ENCODE measurements at regions not wholly inside any gene's neighbourhood (a gene's known extent, or its start where the extent isn't known, plus 50 kb on each side); places are given as distances from the start of the nearest gene placed in this dataset.

GRCh38 chr15:98268163-98268562, 307.7 kb downstream of the ARRDC4 start:
- Histone ChIP-seq H3K36me3 (ENCODE audit: insufficient read depth in 1 of 2, low read depth in 1 of 2) (no peaks in the 10 kb centered on the region), H3K4me1 (no peaks in the 10 kb centered on the region), H3K27ac (no peak overlapping the region), H3K4me3 (no peak overlapping the region), H3K9me3 (peaks cover 9% of the 10 kb centered on the region), H3K27me3 (ENCODE audit: insufficient read depth in 3 of 3, low read length in 2 of 3) (no peaks in the 10 kb centered on the region)
- TF ChIP-seq CTCF (IDR thresholded peaks at IDR 0.05) = no peak
- ATAC-seq (no peak), DNase-seq (no peak)
- intact Hi-C loops (cut with DNase I) = no loop called here
- WGBS, 3 donors = 89 to 92% (median 89%) methylated on average over 10 of the region's 10 CpGs

GRCh38 chr15:98272625-98273024, 312.1 kb downstream of the ARRDC4 start:
- no peaks in the 10 kb centered on the region for H3K4me1 ChIP-seq
- no peak for ATAC-seq
- intact Hi-C loops (cut with DNase I) = no loop called here
- no peaks in the 10 kb centered on the region for H3K36me3 ChIP-seq (ENCODE audit: insufficient read depth in 1 of 2, low read depth in 1 of 2)
- H3K27me3 ChIP-seq (ENCODE audit: insufficient read depth in 3 of 3, low read length in 2 of 3) = peaks cover 0 to under 1% (median 0%) of the 10 kb centered on the region in 3 donors
- peaks cover 9% of the 10 kb centered on the region for H3K9me3 ChIP-seq
- no peak for DNase-seq
- H3K27ac ChIP-seq = no peak overlapping the region
- H3K4me3 ChIP-seq = no peak overlapping the region
- no peak for TF ChIP-seq CTCF (IDR thresholded peaks at IDR 0.05)
- WGBS, 3 donors = 58 to 78% (median 78%) methylated on average over 4 of the region's 4 CpGs

- no peak for DNase-seq
- 54 to 75% (median 56%) methylated on average over 3 of the region's 3 CpGs for WGBS, 3 donors
Observed at GRCh38 chr15:98276018-98276417, 315.5 kb downstream of the ARRDC4 start.

GRCh38 chr15:98277602-98278001, 317.1 kb downstream of the ARRDC4 start:
- no peaks in the 10 kb centered on the region for H3K9me3 ChIP-seq
- no peaks in the 10 kb centered on the region for H3K36me3 ChIP-seq (ENCODE audit: insufficient read depth in 1 of 2, low read depth in 1 of 2)
- DNase-seq (no peak), ATAC-seq (no peak)
- H3K4me1 ChIP-seq = no peaks in the 10 kb centered on the region
- no peak for TF ChIP-seq CTCF (IDR thresholded peaks at IDR 0.05)
- WGBS, 3 donors = 64 to 78% (median 70%) methylated on average over 6 of the region's 6 CpGs
- H3K27ac ChIP-seq = no peak overlapping the region
- H3K27me3 ChIP-seq (ENCODE audit: insufficient read depth in 3 of 3, low read length in 2 of 3) = peaks cover 0 to 3% (median 0%) of the 10 kb centered on the region in 3 donors
- H3K4me3 ChIP-seq = no peak overlapping the region
- intact Hi-C loops (cut with DNase I) = no loop called here

More at GRCh38 chr15:98276018-98276417, 315.5 kb downstream of the ARRDC4 start:
- no peak overlapping the region for H3K27ac ChIP-seq
- ATAC-seq = no peak
- no peaks in the 10 kb centered on the region for H3K9me3 ChIP-seq
- peaks cover 0 to 2% (median 0%) of the 10 kb centered on the region in 3 donors for H3K27me3 ChIP-seq (ENCODE audit: insufficient read depth in 3 of 3, low read length in 2 of 3)
- H3K36me3 ChIP-seq (ENCODE audit: insufficient read depth in 1 of 2, low read depth in 1 of 2) = no peaks in the 10 kb centered on the region
- no peak for TF ChIP-seq CTCF (IDR thresholded peaks at IDR 0.05)
- no peaks in the 10 kb centered on the region for H3K4me1 ChIP-seq
- H3K4me3 ChIP-seq = no peak overlapping the region
- intact Hi-C loops (cut with DNase I) = no loop called here

- ATAC-seq = no peak
- no peaks in the 10 kb centered on the region for H3K36me3 ChIP-seq (ENCODE audit: insufficient read depth in 1 of 2, low read depth in 1 of 2)
- H3K9me3 ChIP-seq = no peaks in the 10 kb centered on the region
- no peak for DNase-seq
- H3K27ac ChIP-seq = no peak overlapping the region
- intact Hi-C loops (cut with DNase I) = no loop called here
- H3K27me3 ChIP-seq (ENCODE audit: insufficient read depth in 3 of 3, low read length in 2 of 3) = peaks cover 0 to 3% (median 0%) of the 10 kb centered on the region in 3 donors
- WGBS, 3 donors = 43 to 50% (median 47%) methylated on average over 15 of the region's 15 CpGs
- H3K4me3 ChIP-seq = no peak overlapping the region
- no peaks in the 10 kb centered on the region for H3K4me1 ChIP-seq
- TF ChIP-seq CTCF (IDR thresholded peaks at IDR 0.05) = no peak
Observed at GRCh38 chr15:98280284-98280975, 319.9 kb downstream of the ARRDC4 start.

All from psoas muscle (tissue), 7 donors.